ENCODE measurements at regions not wholly inside any gene's neighbourhood (a gene's known extent, or its start where the extent isn't known, plus 50 kb on each side); places are given as distances from the start of the nearest gene placed in this dataset.

DNA sequence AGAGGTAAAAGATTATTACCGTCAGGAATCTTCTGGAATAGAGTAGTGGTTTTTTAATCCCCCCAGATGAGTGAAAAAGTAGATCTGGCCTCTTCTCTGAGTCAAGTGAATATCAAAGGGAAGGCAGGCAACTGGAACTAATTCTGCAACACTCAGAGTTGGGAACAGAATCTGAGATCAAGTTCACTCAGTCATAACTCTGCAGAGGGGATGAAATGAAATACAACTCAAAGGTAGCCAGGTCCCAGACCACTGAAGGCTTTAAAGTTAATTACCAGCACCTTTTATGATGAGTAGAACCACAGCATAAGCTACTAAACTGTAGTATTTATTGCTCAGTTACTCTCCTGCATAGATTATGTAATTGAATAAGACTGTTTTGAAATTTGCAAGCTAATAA lies 455.6 kb upstream of the AKR1E2 start:
- DNase-seq: no peak

DNA sequence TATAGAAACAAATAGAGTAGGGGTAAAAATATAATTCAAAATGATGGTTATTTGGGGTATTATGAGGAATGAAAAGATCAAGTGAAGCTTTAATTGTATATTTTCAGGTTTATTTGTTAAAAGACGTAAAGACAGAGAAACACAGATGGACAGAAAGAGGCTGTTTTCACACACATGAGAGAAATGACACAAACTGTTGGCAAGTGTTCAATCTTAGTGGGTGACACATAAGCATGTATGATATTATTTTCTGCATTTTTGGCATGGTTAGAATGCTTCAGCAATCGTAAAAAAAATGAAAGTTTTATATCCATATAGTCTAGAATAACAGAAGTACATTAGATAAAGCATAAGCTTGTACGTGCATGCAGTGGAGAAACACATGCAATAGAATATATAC lies 464.4 kb upstream of the AKR1E2 start:
- DNase-seq: no peak

DNA sequence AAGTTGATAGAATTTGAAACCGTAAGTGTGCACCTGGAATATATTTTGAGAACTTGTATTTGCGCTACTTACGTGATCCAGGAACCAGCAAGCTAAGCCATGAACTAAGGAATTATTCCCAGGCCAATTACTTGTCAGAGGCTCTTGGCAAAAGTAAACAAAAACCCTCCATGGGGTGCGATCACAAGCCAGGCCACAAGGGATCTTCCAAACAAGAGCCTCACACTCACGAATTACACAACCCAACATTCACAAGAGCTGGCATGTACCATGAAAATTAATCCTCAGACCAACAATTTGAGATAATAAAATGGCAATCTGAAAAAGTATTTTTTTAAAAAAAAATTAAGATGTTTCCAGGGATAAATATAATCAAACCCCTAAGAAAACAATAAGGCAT lies 467.0 kb upstream of the AKR1E2 start:
- no peak for DNase-seq

DNA sequence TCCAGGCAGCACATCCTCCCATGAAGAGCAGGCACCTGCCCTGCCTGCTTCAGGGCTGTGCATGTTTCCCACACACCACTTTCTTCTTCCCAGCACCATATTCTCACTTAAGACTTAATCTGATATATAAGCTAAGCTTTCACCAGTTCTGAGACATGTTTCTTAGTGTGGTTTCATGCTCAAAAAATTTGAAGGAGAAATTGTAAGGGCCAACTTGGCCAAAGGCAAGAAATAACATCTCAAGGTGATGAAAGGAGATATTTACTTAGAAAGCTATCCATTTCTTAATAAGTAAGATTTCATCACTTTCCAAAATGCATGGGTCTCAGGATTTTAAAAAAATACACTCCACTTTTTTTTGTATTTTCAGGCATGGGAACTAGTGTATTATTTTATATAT lies 468.1 kb upstream of the AKR1E2 start:
- DNase-seq: no peak

DNA sequence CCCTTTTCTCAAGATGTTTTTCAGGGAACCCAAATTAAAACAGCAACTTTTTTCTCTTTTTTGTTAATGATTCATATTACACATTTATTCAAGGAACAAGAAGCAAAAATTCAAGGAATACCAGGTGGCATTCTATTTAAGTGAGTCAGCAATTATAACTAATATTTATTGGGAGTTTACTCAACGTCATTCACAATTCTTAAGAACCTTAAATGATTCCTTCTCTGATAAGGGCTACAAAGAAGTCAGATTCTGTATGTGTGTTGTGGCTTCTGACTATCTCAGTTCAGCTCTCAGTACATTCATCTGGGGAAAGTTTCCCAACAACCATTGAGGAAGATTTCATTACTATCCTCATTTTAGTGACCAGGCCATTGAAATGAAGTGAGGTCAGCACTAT lies 470.7 kb upstream of the AKR1E2 start:
- DNase-seq: no peak

DNA sequence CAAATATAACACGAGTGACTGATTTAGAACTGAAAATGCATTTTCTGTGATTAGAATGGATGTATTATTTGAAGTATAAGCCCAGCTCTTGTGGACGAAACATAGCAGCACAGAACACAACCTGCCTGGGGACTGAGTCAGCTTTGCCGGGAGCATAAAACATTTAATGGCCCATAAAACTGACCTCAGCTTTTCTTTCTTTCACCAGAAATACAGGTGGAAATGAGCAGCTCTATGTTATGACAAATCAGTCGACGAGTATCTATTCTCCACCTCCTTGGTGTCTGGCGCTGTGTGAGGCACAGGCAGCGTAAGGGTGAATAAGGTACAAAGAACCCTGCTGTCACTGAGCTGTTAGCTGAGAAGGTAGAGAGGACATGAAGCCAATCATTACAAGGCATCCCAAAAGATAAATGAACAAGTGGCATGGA lies 471.6 kb upstream of the AKR1E2 start:
- no peak for DNase-seq

DNA sequence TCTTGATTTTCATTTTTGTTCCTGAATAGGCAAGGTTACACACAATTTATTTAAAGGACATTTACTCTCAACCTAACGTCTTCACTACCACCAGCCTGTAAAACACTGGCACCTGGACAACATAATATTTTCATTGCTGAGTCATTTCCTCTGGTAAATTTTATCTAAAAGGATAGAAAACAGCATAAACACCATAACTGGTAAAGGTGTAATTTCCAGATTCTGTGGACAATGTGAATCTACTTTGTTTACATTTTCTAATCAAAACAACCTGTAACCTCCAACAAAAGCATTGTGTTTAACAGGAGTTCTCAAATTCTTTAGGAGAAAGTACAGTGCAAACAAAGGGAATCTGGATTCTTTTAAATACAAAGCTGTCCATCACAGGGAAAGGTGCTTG lies 472.0 kb upstream of the AKR1E2 start:
- DNase-seq: no peak

DNA sequence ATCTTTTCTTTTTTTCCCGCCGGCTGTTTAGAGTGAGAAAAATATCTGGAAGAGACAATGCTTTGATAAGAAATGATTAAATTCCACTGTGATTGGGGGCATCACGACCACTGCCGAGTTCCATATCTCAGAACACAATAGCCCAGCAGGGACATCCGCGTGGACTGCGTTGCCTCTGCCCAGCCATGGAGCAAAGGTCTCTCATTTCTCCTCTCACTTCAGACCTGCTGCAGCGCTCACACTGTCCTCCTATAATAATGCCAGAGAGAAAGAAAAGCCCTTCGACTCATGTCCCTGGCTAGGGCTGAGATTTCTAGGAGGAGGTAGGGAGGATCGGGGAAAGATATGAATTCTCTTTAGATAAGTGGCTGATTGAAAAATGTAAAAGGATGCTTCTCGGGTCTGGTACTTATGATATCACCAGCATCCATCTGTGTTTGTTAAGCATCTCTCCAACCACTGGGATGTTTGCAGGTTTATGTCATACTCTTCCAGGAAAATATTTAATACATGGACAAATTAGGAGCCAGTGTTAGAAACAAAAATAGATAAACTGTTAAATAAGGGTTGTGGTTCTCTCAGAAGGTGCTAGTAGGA lies 472.9 kb upstream of the AKR1E2 start:
- no peak for DNase-seq

DNA sequence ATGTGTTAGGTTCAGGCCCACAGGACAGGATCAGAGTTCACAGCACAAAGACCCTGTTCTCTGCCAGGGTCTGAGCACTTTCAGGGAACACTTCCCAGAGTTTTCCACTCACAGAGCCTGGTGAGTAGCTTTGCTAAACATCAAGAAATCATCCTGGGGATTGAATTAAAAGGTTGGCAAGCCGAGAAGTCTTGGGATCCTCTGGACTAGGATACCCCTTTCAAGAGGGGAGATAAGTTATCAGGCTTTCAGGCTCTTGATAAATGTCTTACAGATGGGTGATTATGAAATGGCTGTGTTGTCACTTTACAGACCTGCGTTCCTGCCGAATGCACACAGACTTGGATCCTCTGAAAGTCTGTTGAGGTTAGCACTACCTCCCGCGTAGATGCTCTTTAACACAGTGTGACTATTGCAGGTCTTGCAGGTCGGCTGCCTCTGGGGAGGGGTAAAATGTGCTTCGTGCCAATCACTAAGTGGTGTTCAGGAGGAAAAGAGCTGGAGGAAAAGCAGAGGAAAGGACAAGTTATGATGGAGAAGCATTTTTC lies 473.5 kb upstream of the AKR1E2 start:
- no peak for DNase-seq

DNA sequence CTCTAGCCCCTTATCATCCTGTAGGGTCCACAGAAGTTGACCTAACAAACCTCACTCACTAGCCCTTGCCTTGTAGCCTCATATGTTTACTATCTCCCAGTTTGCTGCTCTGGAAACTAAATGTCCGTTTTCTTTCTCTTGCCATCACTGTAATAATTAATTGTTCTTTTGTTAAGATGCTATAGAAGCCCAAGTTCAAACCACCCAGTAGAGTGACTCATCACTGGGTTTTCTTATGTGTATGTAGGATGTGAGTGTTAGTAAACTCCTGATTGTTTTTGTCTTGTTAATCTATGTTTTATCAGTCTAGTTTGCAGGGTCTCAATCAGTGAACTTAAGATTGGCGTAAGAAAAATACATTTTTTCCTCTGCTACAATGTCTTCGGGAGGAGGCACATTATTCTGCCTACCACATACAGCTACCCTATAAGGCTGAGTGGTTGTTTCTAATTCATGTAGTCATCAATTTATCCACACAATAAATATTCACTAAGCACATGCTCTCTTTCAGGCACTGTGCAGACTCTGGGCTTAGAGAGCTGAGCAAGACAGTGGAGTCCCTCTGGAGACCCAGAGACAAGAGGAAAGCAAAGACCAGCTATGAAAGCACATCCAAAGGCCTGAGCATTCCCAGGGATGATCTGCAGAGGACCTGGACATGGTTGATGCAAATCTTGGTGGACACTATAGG lies 474.1 kb upstream of the AKR1E2 start:
- no peak for DNase-seq

DNA sequence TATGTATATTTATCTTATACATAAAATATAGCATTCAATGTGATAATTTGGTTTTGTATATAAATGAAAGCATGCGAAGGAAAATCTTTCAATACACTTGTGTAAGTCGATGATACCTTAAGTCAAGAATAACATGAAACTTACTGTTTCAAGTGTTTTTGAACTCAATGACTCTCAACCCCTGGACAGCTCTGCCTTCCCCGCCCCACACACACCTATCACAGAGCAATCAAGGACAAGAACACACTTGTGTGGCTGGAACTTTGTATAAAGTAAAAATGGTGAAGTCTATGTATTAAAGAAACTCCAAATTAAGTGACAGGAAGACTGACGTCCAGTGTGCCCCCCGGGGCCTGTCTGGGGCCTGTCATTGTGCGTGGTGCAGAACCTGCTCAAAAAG lies 478.6 kb upstream of the AKR1E2 start:
- DNase-seq: no peak

DNA sequence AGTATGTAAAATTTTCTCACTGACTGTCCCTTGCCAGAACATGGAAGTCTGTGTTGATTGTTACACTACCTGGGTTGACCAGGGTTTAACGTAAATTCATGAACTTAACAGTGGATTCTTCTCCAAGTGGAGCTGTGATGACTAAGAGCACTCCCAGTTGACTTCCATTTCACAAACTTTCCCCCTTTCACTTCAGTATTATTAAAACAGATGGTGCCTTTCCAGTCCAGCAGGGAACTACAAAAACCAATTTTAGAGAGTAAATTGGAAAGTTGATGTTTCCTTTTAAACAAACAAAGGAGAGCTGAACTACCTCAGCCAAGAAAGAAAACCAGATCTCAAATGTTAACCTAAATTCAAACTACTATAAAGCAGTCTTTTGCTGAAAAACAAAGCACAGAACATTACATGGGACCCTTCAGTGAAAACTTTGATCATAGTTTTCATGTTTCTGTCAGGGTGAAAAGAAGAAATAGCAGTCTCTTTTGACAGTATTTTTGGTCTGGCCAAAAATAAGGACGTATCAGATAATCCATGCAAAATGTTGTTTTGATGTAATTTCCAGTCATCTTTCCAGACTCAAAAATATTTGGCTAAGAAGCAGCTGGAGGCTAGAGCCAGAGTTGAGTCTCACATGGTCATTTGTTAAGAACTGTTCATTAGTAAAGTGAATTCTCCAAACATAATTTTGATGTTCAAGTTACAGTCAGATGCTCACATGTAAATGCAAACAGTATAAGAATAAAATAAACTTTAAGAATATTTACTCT lies 479.9 kb upstream of the AKR1E2 start:
- no peak for DNase-seq

DNA sequence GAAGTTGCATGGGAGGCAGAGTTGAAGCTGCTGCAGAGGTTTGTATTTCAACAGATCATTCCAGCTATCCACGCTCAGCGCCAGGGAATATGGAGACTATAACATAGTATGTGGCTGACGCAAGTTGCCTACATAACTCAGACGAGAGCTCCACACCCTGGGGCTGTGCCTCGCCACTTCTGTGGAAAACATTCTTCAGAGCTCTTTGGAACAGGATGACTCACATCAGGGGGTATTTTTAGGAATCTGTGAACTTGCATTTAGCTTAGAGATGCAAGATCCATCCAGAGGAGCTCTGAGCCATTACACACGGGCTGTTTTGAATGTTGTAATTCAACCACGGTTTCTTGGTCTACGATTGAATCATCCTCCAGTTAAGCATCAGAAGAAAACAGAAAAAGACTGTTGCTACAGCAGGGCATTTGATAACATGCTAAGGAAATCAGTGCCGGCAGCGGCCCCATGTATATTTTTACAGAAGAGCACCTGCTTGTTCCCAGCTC lies 481.5 kb upstream of the AKR1E2 start:
- DNase-seq: no peak

DNA sequence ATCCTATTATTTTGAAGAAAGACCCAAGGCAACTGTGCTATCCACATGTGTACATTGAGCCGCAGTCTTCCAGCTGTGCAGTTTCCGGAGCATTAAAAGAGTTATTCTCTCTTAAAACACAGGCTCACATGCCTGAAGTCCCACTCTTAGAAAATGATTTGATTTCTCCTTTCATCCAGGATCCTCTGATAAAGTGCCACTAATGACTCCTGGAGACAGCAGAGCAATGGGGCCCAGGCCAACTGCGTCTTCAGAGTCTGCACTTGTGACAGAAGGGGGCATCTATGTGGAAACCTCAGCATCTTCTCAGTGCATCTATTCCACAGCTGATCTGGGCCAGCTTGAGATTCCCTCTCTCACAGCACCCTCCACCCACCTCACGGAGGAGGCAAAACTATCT lies 482.1 kb upstream of the AKR1E2 start:
- no peak for DNase-seq

DNA sequence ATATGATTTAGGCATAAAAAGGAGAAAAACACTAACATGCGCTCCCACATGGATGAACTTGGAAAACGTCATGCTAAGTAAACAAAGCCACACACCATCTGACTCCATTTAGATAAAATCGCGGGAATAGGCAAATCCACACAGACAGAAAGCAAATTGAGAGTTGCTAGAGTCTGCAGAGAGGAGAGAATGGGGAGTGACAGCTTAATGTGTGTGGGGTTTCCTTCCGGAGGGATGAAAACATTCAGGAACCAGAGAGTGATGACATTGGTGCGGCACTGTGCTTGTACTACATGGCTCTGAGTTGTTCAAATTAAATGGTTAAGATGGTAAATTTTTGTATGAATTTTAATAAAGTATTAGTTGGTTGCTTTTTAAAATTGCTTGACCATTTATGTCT lies 482.9 kb upstream of the AKR1E2 start:
- no peak for DNase-seq

DNA sequence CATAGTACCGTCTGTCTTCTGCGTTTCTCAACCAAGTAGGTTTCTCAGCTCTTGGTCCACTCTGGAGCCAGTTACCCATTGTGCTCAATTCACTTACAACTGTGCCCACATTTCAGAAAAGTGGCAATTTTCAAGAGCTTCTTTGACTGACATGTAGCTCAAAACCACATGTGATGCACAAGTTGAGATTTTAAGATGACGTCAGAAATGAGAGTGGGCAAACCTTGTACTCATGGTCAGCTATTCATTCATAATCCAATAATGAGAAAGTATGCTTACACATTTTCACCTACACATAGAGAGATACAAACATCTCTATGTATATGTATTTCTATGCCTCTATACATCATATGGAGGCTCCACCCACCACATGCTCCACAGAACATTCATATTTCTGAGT lies 487.2 kb upstream of the AKR1E2 start:
- no peak for DNase-seq

DNA sequence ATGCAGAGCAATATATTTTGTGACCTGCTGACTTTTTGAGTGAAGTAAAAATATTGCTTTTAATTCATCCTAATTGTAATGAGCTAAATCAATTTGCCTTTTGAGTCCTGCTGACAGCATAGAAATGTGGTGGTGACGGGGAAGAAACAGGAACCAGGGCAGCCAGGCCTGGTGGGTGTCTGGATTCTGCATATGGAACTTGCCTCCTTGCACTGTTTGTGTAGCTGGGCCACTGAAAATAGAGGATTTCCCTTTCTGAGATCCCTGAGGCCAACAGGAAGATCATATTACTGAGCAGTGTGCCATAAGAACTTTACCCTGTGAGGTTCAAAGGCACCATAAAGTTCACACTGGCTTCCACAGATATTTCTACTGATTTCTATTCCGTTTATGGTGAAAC lies 488.4 kb upstream of the AKR1E2 start:
- no peak for DNase-seq

DNA sequence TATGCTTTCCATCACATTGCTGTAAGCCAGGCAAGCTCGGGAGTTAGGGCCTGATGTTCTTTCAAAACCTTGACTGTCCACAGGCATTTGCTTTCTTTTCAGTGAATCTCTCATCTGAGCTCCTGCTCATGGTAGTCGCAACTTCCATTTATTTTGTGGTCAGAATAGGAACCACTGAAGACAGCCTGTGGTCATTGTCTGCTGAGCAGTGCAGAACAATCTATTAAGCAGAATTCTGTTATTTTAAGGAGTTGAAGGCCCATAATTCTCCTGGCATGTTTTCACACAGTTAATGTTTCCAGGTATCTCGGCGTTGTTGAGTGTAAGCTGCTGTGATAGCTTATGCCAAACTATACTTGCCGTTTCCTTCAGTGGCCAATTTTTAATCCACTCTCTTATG lies 491.1 kb upstream of the AKR1E2 start:
- no peak for DNase-seq

DNA sequence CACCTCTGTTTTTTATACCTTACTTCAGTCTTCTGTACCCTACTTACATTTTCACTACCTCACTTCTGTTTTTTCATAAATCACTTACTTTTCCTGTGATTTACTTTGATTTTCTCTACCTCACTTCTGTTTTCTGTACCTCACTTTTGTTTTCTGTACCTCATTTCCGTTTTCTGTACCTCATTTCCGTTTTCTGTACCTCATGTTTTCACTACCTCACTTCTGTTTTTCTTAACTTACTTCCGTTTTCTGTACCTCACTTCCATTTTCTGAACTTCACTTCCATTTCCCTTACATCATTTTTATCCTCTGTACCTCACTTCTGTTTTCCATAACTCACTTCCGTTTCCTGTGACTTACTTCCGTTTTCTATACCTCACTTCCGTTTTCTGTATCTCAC lies 492.0 kb upstream of the AKR1E2 start:
- DNase-seq: no peak

DNA sequence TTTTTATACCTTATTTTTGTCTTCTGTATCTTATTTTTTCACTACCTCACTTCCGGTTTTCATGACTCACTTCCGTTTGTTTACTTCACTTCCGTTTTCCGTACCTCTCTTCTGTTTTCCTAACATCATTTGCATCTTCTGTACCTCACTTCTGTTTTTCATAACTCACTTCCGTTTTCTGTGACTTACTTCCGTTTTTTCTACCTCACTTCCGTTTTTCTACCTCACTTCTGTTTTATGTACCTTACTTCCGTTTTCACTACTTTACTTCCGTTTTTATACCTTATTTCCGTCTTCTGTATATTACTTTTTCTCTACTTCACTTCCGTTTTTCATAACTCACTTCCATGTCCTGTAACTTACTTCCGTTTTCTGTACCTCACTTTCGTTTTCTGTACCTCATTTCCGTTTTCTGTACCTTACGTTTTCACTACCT lies 492.5 kb upstream of the AKR1E2 start:
- DNase-seq: no peak

DNA sequence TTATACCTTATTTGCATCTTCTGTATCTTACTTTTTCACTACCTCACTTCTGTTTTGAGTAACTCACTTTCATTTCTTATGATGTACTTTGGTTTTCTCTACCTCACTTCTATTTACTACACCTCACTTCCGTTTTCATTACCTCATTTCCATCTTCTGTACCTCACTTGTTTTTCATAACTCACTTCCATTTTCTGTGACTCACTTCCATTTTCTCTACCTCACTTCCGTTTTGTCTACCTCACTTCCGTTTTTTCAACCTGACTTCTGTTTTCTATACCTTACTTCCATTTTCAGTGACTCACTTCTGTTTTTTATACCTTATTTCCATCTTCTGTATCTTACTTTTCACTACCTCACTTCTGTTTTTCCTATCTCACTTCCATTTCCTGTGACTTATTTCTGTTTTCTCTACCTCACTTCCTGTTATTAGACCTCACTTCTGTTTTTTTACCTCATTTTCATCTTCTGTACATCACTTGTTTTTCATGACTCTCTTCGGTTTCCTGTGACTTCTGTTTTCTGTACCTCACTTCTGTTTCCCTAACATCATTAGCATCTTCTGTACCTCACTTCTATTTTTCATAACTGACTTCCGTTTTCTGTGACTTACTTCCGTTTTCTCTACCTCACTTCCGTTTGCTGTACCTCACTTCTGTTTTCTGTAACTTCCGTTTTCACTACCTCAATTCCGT lies 493.1 kb upstream of the AKR1E2 start:
- no peak for DNase-seq

DNA sequence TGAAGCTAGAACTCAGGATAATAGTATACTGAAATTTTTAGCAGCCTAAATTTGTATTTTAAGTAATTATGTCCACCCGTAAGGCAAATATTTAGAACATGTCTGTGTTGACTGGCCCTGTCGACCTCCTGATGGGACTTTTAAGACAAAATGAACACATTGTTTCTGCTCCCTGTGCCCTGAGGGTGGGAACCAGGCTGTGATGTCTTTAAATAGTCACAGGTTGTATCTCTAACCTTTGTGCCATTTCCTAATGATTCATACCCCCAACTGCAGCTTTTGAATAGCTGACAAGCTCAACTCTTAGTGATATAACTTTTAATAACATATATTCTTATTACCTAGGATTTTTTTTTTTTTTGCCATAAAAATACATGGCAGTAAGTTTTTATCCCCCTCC lies 494.9 kb upstream of the AKR1E2 start:
- no peak for DNase-seq

DNA sequence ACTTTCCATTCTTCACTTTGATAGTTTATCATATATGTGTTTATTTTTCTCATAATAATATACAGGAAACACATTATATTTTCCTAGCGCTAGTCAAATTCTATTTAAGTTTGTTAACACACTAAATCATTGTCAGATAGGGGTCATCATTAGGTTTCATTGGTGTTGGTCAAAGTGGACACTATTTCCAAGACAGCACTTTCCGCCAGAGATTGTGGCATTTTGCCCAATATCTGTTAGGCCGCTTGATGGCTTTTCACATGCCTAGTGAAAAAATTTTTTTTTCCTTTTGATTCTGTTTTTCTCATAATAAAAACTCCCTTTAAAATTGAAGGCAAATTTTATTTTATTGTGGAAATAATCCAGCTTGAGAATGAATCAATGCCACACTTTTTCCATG lies 495.4 kb upstream of the AKR1E2 start:
- no peak for DNase-seq

Data from hematopoietic multipotent progenitor cell treated with erythropoietin and hydrocortisone succinate and interleukin-3 and kit ligand, for 8 days (in vitro differentiated cells).